ENCODE measurements at regions not wholly inside any gene's neighbourhood (a gene's known extent, or its start where the extent isn't known, plus 50 kb on each side); places are given as distances from the start of the nearest gene placed in this dataset.

- no peak for TF ChIP-seq CTCF (IDR thresholded peaks at IDR 0.05)
- TF ChIP-seq POLR2A (IDR thresholded peaks at IDR 0.05): no peak
Observed at GRCh38 chr15:39009740-39010139, 445.1 kb upstream of the RASGRP1 start.
